ENCODE measurements at regions not wholly inside any gene's neighbourhood (a gene's known extent, or its start where the extent isn't known, plus 50 kb on each side); places are given as distances from the start of the nearest gene placed in this dataset.
"Not testable (repeated sequence)": the region's sequence is repeated elsewhere in the genome, so short reads cannot be mapped to it uniquely, and the experiment has no call there.

GRCh38 chr4:83981156-83981555, 445.2 kb downstream of the GPAT3 start:
- no peak for DNase-seq

GRCh38 chr4:83979773-83980172, 443.9 kb downstream of the GPAT3 start:
- no peak for DNase-seq

- no peak for DNase-seq
These were observed 438.3 kb downstream of the GPAT3 start for GRCh38 chr4:83974111-83974780.

- DNase-seq, result no peak
These were observed 429.2 kb downstream of the GPAT3 start for GRCh38 chr4:83964996-83965541.

- DNase-seq, result no peak
These were observed 426.6 kb downstream of the GPAT3 start for GRCh38 chr4:83962492-83962891.

- peak; percentile 11 for DNase-seq
These were observed 425.7 kb downstream of the GPAT3 start for GRCh38 chr4:83961575-83961974.

- DNase-seq, result no peak
These were observed 423.3 kb downstream of the GPAT3 start for GRCh38 chr4:83959160-83959559.

GRCh38 chr4:83947830-83948193, 411.9 kb downstream of the GPAT3 start:
- no peak for DNase-seq

- no peak for DNase-seq
These were observed 411.4 kb downstream of the GPAT3 start for GRCh38 chr4:83947125-83947829.

GRCh38 chr4:83943691-83944090, 407.8 kb downstream of the GPAT3 start:
- not testable (repeated sequence) for DNase-seq

- no peak for DNase-seq
These were observed 397.0 kb downstream of the GPAT3 start for GRCh38 chr4:83932750-83933391.

GRCh38 chr4:83931659-83932438, 395.9 kb downstream of the GPAT3 start:
- DNase-seq, result no peak

- DNase-seq, result no peak
These were observed 393.6 kb downstream of the GPAT3 start for GRCh38 chr4:83929550-83929949.

- DNase-seq, result no peak
These were observed 391.0 kb downstream of the GPAT3 start for GRCh38 chr4:83926950-83927349.

- DNase-seq, result no peak
These were observed 387.4 kb downstream of the GPAT3 start for GRCh38 chr4:83923341-83923740.

GRCh38 chr4:83922402-83922801, 386.5 kb downstream of the GPAT3 start:
- no peak for DNase-seq

- DNase-seq, result no peak
These were observed 385.2 kb downstream of the GPAT3 start for GRCh38 chr4:83921124-83921523.

- no peak for DNase-seq
These were observed 384.5 kb downstream of the GPAT3 start for GRCh38 chr4:83920375-83920774.

- DNase-seq, result peak; percentile 10
These were observed 381.7 kb downstream of the GPAT3 start for GRCh38 chr4:83917572-83917971.

GRCh38 chr4:83910693-83911092, 374.8 kb downstream of the GPAT3 start:
- DNase-seq, result no peak

- no peak for DNase-seq
These were observed 370.7 kb downstream of the GPAT3 start for GRCh38 chr4:83906561-83906960.

GRCh38 chr4:83905952-83906351, 370.0 kb downstream of the GPAT3 start:
- peak; percentile 14 for DNase-seq

- DNase-seq, result not testable (repeated sequence)
These were observed 367.8 kb downstream of the GPAT3 start for GRCh38 chr4:83903740-83904139.
